GM12864 (cell line): ENCODE measurements at regions not wholly inside any gene's neighbourhood (a gene's known extent, or its start where the extent isn't known, plus 50 kb on each side); places are given as distances from the start of the nearest gene placed in this dataset.

Source experiments
- DNase-seq: peaks from one replicate; pipeline ENCODE4 v3.0.0-alpha.2; 2011; ENCODE audit warnings: low read depth
- H3K4me3 ChIP-seq: 2 replicates; pipeline ENCODE4 v1.5.1; 2011; ENCODE audit warnings: mild to moderate bottlenecking, low read depth, low read length, control low read depth
- CTCF ChIP-seq: IDR thresholded peaks from 2 replicates; pipeline ENCODE4 v1.5.1; 2011; ENCODE audit warnings: low read depth, mild to moderate bottlenecking, moderate library complexity, low read length, control low read depth, inconsistent platforms; ENCODE audit errors: missing control alignments

- no peak for TF ChIP-seq CTCF
- no peak for DNase-seq
- H3K4me3 ChIP-seq, result no peak overlapping the region
These were observed 319.0 kb upstream of the NPSR1 start for GRCh38 chr7:34338961-34339526.

GRCh38 chr7:34341326-34341725 lies 316.7 kb upstream of the NPSR1 start:
- H3K4me3 ChIP-seq, result no peak overlapping the region
- TF ChIP-seq CTCF, result no peak
- DNase-seq, result no peak

GRCh38 chr7:34342387-34342786 lies 315.6 kb upstream of the NPSR1 start:
- DNase-seq, result no peak
- no peak overlapping the region for H3K4me3 ChIP-seq
- no peak for TF ChIP-seq CTCF

- no peak overlapping the region for H3K4me3 ChIP-seq
- DNase-seq, result no peak
- TF ChIP-seq CTCF, result no peak
These were observed 314.4 kb upstream of the NPSR1 start for GRCh38 chr7:34343667-34344066.

GRCh38 chr7:34354011-34354410 lies 304.0 kb upstream of the NPSR1 start:
- no peak for TF ChIP-seq CTCF
- H3K4me3 ChIP-seq, result no peak overlapping the region
- no peak for DNase-seq

- TF ChIP-seq CTCF, result no peak
- no peak for DNase-seq
- no peak overlapping the region for H3K4me3 ChIP-seq
These were observed 303.1 kb upstream of the NPSR1 start for GRCh38 chr7:34354899-34355298.

GRCh38 chr7:34357068-34357467 lies 300.9 kb upstream of the NPSR1 start:
- no peak for TF ChIP-seq CTCF
- DNase-seq, result no peak

More at GRCh38 chr7:34357068-34357467, 300.9 kb upstream of the NPSR1 start:
- H3K4me3 ChIP-seq, result no peak overlapping the region
